ENCODE measurements at regions not wholly inside any gene's neighbourhood (a gene's known extent, or its start where the extent isn't known, plus 50 kb on each side); places are given as distances from the start of the nearest gene placed in this dataset.

DNA sequence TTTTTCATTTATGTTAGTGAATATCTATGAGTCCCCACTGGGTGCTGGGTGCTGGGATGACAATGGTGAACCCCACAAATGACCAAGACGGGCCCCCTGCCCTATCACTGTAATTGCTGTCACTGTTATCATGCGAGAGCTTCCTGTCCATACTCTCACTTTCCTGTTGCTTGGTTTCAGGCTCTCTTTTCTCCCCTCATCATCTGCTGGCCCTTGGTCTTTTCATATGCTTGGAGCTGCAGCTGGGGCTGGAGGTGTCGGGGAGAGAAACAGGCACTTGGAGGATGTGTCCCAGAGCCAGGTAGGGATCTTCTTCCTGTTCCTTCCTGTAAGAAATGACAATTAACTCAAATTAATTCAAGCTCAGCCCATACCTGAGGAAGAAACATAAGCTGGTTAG, 348.0 kb downstream of the PTPRU start:
- no peak for TF ChIP-seq RAD21 (CRISPR knock-in tag; IDR thresholded peaks at IDR 0.05)
- TF ChIP-seq ZNF367 (CRISPR knock-in tag; IDR thresholded peaks at IDR 0.05; ENCODE audit: borderline replicate concordance), result no peak
- TF ChIP-seq ZNF296 (CRISPR knock-in tag; conservative IDR thresholded peaks at IDR 0.05), result no peak
- TF ChIP-seq, protein P1, sequence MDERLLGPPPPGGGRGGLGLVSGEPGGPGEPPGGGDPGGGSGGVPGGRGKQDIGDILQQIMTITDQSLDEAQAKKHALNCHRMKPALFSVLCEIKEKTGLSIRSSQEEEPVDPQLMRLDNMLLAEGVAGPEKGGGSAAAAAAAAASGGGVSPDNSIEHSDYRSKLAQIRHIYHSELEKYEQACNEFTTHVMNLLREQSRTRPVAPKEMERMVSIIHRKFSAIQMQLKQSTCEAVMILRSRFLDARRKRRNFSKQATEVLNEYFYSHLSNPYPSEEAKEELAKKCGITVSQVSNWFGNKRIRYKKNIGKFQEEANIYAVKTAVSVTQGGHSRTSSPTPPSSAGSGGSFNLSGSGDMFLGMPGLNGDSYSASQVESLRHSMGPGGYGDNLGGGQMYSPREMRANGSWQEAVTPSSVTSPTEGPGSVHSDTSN (CRISPR knock-in tag; IDR thresholded peaks at IDR 0.05), result no peak
- no peak for TF ChIP-seq IRF2 (CRISPR knock-in tag; IDR thresholded peaks at IDR 0.05)
- TF ChIP-seq HHEX (CRISPR knock-in tag; IDR thresholded peaks at IDR 0.05), result no peak
- TF ChIP-seq JUN (CRISPR knock-in tag; IDR thresholded peaks at IDR 0.05), result no peak
- no peak for TF ChIP-seq KLF12 (CRISPR knock-in tag; IDR thresholded peaks at IDR 0.05; ENCODE audit: borderline replicate concordance)
- no peak for TF ChIP-seq ZNF3 (CRISPR knock-in tag; IDR thresholded peaks at IDR 0.05)
- TF ChIP-seq, protein P2, sequence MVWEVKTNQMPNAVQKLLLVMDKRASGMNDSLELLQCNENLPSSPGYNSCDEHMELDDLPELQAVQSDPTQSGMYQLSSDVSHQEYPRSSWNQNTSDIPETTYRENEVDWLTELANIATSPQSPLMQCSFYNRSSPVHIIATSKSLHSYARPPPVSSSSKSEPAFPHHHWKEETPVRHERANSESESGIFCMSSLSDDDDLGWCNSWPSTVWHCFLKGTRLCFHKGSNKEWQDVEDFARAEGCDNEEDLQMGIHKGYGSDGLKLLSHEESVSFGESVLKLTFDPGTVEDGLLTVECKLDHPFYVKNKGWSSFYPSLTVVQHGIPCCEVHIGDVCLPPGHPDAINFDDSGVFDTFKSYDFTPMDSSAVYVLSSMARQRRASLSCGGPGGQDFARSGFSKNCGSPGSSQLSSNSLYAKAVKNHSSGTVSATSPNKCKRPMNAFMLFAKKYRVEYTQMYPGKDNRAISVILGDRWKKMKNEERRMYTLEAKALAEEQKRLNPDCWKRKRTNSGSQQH (CRISPR knock-in tag; IDR thresholded peaks at IDR 0.05; ENCODE audit: low read depth), result no peak
- TF ChIP-seq ZHX2 (IDR thresholded peaks at IDR 0.05; ENCODE audit: low read depth), result no peak
- no peak for TF ChIP-seq ZHX2 (CRISPR knock-in tag; IDR thresholded peaks at IDR 0.05; ENCODE audit: borderline replicate concordance)
- TF ChIP-seq ZNF615 (CRISPR knock-in tag; IDR thresholded peaks at IDR 0.05; ENCODE audit: borderline replicate concordance), result no peak
- no peak for TF ChIP-seq TCF7L2 (IDR thresholded peaks at IDR 0.05; ENCODE audit: low read depth, low read length)
- no peak for TF ChIP-seq GZF1 (CRISPR knock-in tag; IDR thresholded peaks at IDR 0.05)
- no peak for TF ChIP-seq ZBTB20 (CRISPR knock-in tag; IDR thresholded peaks at IDR 0.05; ENCODE audit: borderline replicate concordance, low read depth)
- ChIA-PET CTCF (ENCODE audit: low intra/inter-chr PET ratio, low total read pairs) (no interaction called here), POLR2A (no interaction called here)
- no peaks in the 10 kb centered on the region for H4K20me1 ChIP-seq (ENCODE audit: insufficient read depth, low read length)
- in situ Hi-C loops (cut with HindIII; ENCODE audit: extremely low pct_ligation_motif_present, low pct_unique_long_range_greater_than_20kb) (no loop called here), intact Hi-C loops (cut with micrococcal nuclease; ENCODE audit: unreplicated experiment) (no loop called here)
- DNase-seq (ENCODE audit: low spot score) (no peak), FAIRE-seq (no peak), ATAC-seq (no peak)
- H3K9me3 ChIP-seq (ENCODE audit: low read length), result no peaks in the 10 kb centered on the region
- no peaks in the 10 kb centered on the region for H3K4me1 ChIP-seq (ENCODE audit: insufficient read depth, low read length)
- no peaks in the 10 kb centered on the region for H3K79me2 ChIP-seq (ENCODE audit: insufficient read depth, low read length)
- no peak overlapping the region for H2AFZ ChIP-seq (ENCODE audit: low read length)
- 23% methylated on average over 3 of the region's 3 CpGs for WGBS (ENCODE audit: low lambda C conversion rate)
- no peak overlapping the region for H3K4me2 ChIP-seq (ENCODE audit: low read depth, low read length)
- no peak overlapping the region for H3K9ac ChIP-seq (ENCODE audit: insufficient read depth, low read depth, low read length)
- no peak overlapping the region for H3K27ac ChIP-seq (ENCODE audit: extremely low read length, insufficient read depth, low read length)
- BruUV-seq (replicated peaks), result no TSS peak
- no peaks in the 10 kb centered on the region for H3K27me3 ChIP-seq (ENCODE audit: control insufficient read depth in 1 of 2, insufficient read depth in 2 of 2, low read length in 2 of 2)
- H3K4me3 ChIP-seq (replicated peaks in 1 of 3; ENCODE audit: insufficient read depth in 1 of 3, low read depth in 2 of 3, low read length in 3 of 3), result no peak overlapping the region
- H3K36me3 ChIP-seq (replicated peaks in 1 of 2; ENCODE audit: control insufficient read depth in 1 of 2, insufficient read depth in 2 of 2, low read length in 2 of 2), result no peaks in the 10 kb centered on the region
